AG20443 (cell line): ENCODE measurements at regions not wholly inside any gene's neighbourhood (a gene's known extent, or its start where the extent isn't known, plus 50 kb on each side); places are given as distances from the start of the nearest gene placed in this dataset.
"Not testable (repeated sequence)": the region's sequence is repeated elsewhere in the genome, so short reads cannot be mapped to it uniquely, and the experiment has no call there.

Source experiments
- DNase-seq: peaks from one replicate; pipeline ENCODE4 v3.0.0; 2012; ENCODE audit warnings: low spot score, mixed read lengths

DNA sequence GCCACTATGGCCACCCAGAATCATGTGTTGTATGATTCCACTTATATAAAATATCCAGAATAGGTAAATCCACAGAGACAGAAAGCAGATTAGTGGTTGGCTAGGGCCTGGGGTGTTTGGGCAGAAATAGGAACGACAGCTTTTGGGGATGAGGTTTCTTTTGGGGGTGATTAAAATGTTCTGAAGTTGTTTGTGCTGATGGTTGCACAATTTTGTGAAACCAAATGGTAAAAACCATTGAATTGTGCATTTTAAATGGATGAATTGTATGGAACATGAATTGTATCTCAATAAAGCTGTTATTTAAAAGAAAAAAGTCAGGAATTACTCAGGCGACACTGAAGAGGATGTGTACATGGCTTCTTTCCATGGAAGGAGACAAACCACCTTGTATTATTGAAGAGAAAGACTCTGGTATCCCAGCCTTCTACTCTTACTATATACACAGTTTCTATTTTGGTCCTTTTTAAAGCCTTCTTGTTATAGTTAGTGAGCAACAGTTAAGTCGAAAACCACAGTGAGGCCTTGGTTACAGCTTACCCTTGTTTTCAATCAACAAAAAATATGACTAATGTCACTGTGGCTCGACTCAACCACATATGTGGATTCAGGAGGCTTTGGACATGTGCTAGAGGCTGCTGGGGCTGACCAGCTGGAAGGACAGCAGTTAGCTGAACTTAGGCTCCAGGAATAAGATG is 57.1 kb upstream of the KMT2E start:
- DNase-seq, result peak; percentile 83

DNA sequence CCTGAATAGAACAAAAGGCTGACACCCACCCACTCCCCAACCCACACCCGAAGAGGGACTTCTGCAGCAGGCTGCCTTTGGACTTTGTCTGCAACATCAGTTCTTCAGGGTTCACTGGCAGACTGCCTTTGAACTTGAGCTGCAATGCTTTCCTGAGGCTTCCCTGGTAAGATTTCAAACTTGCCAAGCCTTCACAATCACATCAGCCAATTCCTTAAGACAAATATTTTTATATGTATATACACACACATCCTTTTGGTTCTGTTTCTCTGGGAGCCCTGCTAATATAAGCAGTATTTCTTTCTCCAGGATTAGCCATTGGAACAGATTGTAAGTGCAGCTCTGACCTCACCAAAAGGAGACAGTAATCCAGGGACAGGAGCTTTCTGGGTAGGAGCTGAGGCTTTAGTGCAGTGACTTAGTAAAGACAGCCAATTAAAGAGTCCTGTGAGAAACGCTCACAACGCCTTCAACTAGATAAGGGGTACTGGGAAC is 55.6 kb upstream of the KMT2E start:
- DNase-seq, result no peak

DNA sequence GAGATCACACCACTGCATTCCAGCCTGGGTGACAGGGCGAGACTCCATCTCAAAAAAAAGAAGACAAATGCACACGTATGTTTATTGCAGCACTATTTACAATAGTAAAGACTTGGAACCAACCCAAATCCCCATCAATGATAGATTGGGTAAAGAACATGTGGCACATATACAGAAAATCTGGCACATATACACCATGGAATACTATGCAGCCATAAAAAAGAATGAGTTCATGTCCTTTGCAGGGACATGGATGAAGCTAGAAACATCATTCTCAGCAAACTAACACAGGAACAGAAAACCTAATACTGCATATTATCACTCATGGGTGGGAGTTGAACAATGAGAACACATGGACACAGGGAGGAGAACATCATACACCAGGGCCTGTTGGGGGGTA is 54.5 kb upstream of the KMT2E start:
- DNase-seq, result not testable (repeated sequence)

DNA sequence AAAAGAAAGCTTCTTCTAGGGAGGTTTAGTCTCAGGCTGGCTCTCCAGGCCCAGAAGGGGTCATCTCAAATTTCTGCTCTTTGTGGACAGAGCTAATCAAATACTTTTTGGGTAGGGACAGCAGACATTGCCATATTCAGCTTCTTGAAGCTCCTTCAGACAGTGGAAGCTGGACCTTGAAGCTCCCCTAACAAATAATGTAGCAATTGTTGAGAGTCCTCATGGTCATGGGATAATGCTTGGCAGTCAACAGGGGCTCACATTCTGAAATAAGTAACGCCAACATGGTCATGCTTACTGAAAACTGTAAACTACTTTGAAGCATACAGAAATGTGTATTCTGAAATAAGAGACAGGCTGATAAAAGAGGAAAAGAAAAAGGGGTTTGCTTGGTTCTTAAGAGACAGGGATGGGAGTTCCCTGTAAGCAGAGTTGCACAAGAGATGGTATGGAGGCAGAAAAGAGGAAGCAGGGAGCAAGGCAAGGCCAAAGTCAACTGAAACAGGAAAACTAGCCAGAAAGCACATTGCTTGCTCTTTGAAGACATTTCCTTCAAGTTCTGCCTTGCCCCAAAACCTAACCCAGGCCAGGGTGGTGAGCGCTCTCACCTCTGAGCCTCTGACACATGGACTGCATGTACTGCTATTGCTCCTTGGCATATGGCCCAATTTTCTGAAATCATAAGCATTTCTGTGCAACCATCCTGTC is 53.1 kb upstream of the KMT2E start:
- DNase-seq, result no peak

DNA sequence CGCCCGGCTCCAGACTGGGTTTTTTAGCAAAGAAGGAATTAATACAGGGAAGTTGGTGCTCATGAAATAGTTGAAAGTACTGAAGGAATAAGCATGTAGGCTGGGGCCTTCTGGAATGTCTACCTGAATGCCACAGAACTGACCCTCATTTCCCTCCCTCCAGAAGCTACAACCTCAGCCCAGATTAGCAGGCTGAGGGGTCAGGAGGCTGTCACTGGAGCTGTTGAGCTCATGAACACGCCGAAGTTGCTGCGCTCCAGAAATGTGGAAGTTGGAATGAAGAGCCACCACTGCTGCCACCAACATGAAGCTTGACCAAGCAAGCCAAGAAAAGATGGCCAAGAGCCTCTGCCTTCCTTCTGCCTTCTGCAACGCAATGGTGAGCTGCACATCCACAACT is 52.2 kb upstream of the KMT2E start:
- DNase-seq, result no peak

DNA sequence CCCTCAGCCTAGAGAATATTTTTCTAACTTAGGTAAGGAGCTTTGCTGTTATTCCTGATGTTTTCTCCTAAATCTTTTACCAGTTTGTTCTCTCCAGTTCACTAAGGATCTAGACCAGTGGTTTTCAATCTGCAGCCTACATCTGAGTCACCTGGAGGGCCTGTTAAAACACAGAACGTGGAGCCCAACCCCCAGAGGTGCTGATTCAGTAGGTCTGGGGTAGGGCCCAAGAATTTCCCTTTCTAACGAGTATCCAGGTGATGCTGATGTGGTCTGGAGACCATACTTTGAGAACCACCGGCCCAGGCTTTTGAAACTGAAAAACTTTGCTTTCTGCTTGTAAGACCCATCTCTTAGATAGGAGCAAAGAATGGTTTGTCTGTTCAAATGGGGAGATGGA is 51.2 kb upstream of the KMT2E start:
- DNase-seq, result no peak

DNA sequence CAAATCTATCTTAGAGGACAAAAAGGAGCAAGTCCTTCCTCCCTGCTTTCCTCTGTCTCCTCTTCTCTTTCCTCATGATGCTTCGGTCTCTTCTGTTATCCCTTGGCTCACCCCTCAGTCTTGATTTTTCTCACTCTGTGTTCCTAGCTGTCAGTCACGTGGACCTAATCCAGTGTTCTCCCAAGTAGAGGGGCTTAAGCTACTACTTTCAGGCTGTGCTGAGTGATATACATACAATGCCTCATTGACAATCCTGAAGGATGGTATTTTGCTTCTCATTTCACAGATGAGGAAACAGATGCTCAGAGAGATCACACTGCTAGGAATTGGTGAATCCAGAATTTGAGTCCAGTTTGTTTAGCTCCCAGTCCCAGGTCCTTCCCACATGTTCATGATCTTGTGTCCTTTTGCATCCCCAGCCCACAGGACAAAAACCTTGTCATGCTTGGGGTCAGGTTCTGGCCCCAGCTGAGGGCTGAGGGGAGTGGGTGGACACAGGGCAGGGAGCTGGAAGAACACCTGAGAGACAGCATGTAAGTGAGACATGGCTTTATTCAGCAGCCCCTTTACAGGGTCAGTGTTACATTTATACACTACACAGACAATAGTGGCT is 50.5 kb upstream of the KMT2E start:
- no peak for DNase-seq

DNA sequence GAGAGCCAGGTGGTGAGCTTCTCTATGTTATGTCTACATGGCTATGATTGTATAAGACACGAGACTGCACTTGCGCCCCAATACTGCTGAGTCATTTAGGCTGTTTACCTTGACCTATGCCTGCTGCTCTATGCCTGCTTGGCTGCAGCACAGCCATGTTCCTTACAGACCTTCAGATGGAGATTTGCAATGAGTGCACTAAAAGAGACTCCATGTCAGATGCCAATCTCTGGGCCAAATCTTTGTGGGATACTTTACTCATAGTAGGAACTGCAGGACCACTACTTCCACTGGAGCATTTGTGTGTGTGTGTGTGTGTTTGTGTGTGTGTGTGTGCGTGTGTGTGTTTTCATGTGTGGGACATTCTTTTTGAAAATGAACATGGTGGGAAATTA is 50.0 kb upstream of the KMT2E start:
- no peak for DNase-seq
